ENCODE measurements at regions not wholly inside any gene's neighbourhood (a gene's known extent, or its start where the extent isn't known, plus 50 kb on each side); places are given as distances from the start of the nearest gene placed in this dataset.

GRCh38 chr1:63041660-63042059 lies 257.7 kb downstream of the ATG4C start:
- no peak overlapping the region for H3K4me3 Mint-ChIP-seq
- no peak overlapping the region for H3K27ac Mint-ChIP-seq
- CTCF ChIA-PET, result no interaction called here
- H3K4me1 Mint-ChIP-seq, result no peaks in the 10 kb centered on the region
- DNase-seq, result no peak
- H3K9me3 Mint-ChIP-seq, result peaks cover 4% of the 10 kb centered on the region
- no peaks in the 10 kb centered on the region for H3K27me3 Mint-ChIP-seq
- no peaks in the 10 kb centered on the region for H3K36me3 Mint-ChIP-seq

- Mint-ChIP-seq H3K36me3 (no peaks in the 10 kb centered on the region), H3K4me1 (no peaks in the 10 kb centered on the region), H3K4me3 (no peak overlapping the region), H3K27me3 (no peaks in the 10 kb centered on the region), H3K9me3 (peaks cover 4% of the 10 kb centered on the region), H3K27ac (no peak overlapping the region)
- CTCF ChIA-PET, result no interaction called here
- DNase-seq, result no peak
These were observed 258.3 kb downstream of the ATG4C start for GRCh38 chr1:63042278-63042677.

- Mint-ChIP-seq H3K27ac (no peak overlapping the region), H3K4me3 (no peak overlapping the region), H3K36me3 (no peaks in the 10 kb centered on the region), H3K9me3 (peaks cover 4% of the 10 kb centered on the region), H3K27me3 (peaks cover 4% of the 10 kb centered on the region), H3K4me1 (no peaks in the 10 kb centered on the region)
- DNase-seq, result no peak
- CTCF ChIA-PET, result no interaction called here
These were observed 262.6 kb downstream of the ATG4C start for GRCh38 chr1:63046539-63046938.

- no peak overlapping the region for H3K27ac Mint-ChIP-seq
- CTCF ChIA-PET, result no interaction called here
- no peak overlapping the region for H3K4me3 Mint-ChIP-seq
- peaks cover 4% of the 10 kb centered on the region for H3K9me3 Mint-ChIP-seq
- no peak for DNase-seq
- no peaks in the 10 kb centered on the region for H3K36me3 Mint-ChIP-seq
- H3K4me1 Mint-ChIP-seq, result no peaks in the 10 kb centered on the region
- H3K27me3 Mint-ChIP-seq, result peaks cover 4% of the 10 kb centered on the region
These were observed 265.2 kb downstream of the ATG4C start for GRCh38 chr1:63049135-63049534.

GRCh38 chr1:63051356-63051755 lies 267.4 kb downstream of the ATG4C start:
- Mint-ChIP-seq H3K36me3 (no peaks in the 10 kb centered on the region), H3K4me3 (no peak overlapping the region), H3K9me3 (no peaks in the 10 kb centered on the region), H3K27me3 (peaks cover 4% of the 10 kb centered on the region), H3K4me1 (no peaks in the 10 kb centered on the region), H3K27ac (no peak overlapping the region)
- CTCF ChIA-PET, result no interaction called here
- no peak for DNase-seq

- Mint-ChIP-seq H3K36me3 (no peaks in the 10 kb centered on the region), H3K9me3 (no peaks in the 10 kb centered on the region), H3K27me3 (peaks cover 4% of the 10 kb centered on the region), H3K4me1 (no peaks in the 10 kb centered on the region), H3K27ac (no peak overlapping the region), H3K4me3 (no peak overlapping the region)
- DNase-seq, result no peak
- CTCF ChIA-PET, result no interaction called here
These were observed 268.0 kb downstream of the ATG4C start for GRCh38 chr1:63051886-63052285.

GRCh38 chr1:63054184-63054583 lies 268.2 kb upstream of the FOXD3 start:
- H3K27ac Mint-ChIP-seq, result no peak overlapping the region
- no peaks in the 10 kb centered on the region for H3K36me3 Mint-ChIP-seq
- no peaks in the 10 kb centered on the region for H3K4me1 Mint-ChIP-seq
- CTCF ChIA-PET, result no interaction called here
- H3K4me3 Mint-ChIP-seq, result no peak overlapping the region
- H3K9me3 Mint-ChIP-seq, result no peaks in the 10 kb centered on the region
- H3K27me3 Mint-ChIP-seq, result peaks cover 4% of the 10 kb centered on the region
- no peak for DNase-seq

GRCh38 chr1:63063367-63063766 lies 259.0 kb upstream of the FOXD3 start:
- no peak overlapping the region for H3K27ac Mint-ChIP-seq
- no peak for DNase-seq
- no peaks in the 10 kb centered on the region for H3K27me3 Mint-ChIP-seq
- CTCF ChIA-PET, result no interaction called here
- H3K4me3 Mint-ChIP-seq, result no peak overlapping the region
- no peaks in the 10 kb centered on the region for H3K9me3 Mint-ChIP-seq
- no peaks in the 10 kb centered on the region for H3K36me3 Mint-ChIP-seq
- H3K4me1 Mint-ChIP-seq, result no peaks in the 10 kb centered on the region

- no peak for DNase-seq
- no peak overlapping the region for H3K4me3 Mint-ChIP-seq
- H3K27me3 Mint-ChIP-seq, result peaks cover 4% of the 10 kb centered on the region
- H3K4me1 Mint-ChIP-seq, result no peaks in the 10 kb centered on the region
- H3K36me3 Mint-ChIP-seq, result no peaks in the 10 kb centered on the region
- H3K9me3 Mint-ChIP-seq, result no peaks in the 10 kb centered on the region
- CTCF ChIA-PET, result no interaction called here
- no peak overlapping the region for H3K27ac Mint-ChIP-seq
These were observed 258.2 kb upstream of the FOXD3 start for GRCh38 chr1:63064135-63064534.

GRCh38 chr1:63068626-63069025 lies 253.7 kb upstream of the FOXD3 start:
- CTCF ChIA-PET, result no interaction called here
- Mint-ChIP-seq H3K36me3 (no peaks in the 10 kb centered on the region), H3K27me3 (peaks cover 15% of the 10 kb centered on the region), H3K4me3 (no peak overlapping the region), H3K9me3 (no peaks in the 10 kb centered on the region), H3K27ac (no peak overlapping the region), H3K4me1 (no peaks in the 10 kb centered on the region)
- no peak for DNase-seq

- Mint-ChIP-seq H3K4me3 (no peak overlapping the region), H3K9me3 (no peaks in the 10 kb centered on the region), H3K27me3 (peaks cover 21% of the 10 kb centered on the region), H3K4me1 (no peaks in the 10 kb centered on the region), H3K36me3 (no peaks in the 10 kb centered on the region), H3K27ac (no peak overlapping the region)
- DNase-seq, result no peak
- CTCF ChIA-PET, result no interaction called here
These were observed 253.2 kb upstream of the FOXD3 start for GRCh38 chr1:63069214-63069613.

GRCh38 chr1:63073309-63074306 lies 248.8 kb upstream of the FOXD3 start:
- Mint-ChIP-seq H3K36me3 (no peaks in the 10 kb centered on the region), H3K27me3 (peaks cover 32% of the 10 kb centered on the region), H3K4me3 (no peak overlapping the region), H3K9me3 (no peaks in the 10 kb centered on the region), H3K27ac (no peak overlapping the region), H3K4me1 (no peaks in the 10 kb centered on the region)
- CTCF ChIA-PET, result no interaction called here
- DNase-seq, result no peak

- no peak overlapping the region for H3K27ac Mint-ChIP-seq
- no peak for DNase-seq
- CTCF ChIA-PET, result no interaction called here
- H3K36me3 Mint-ChIP-seq, result no peaks in the 10 kb centered on the region
- H3K4me1 Mint-ChIP-seq, result no peaks in the 10 kb centered on the region
- H3K27me3 Mint-ChIP-seq, result peaks cover 28% of the 10 kb centered on the region
- no peak overlapping the region for H3K4me3 Mint-ChIP-seq
- H3K9me3 Mint-ChIP-seq, result no peaks in the 10 kb centered on the region
These were observed 248.0 kb upstream of the FOXD3 start for GRCh38 chr1:63074321-63074720.

- Mint-ChIP-seq H3K27me3 (no peaks in the 10 kb centered on the region), H3K4me3 (no peak overlapping the region), H3K27ac (no peak overlapping the region), H3K9me3 (no peaks in the 10 kb centered on the region), H3K4me1 (no peaks in the 10 kb centered on the region), H3K36me3 (no peaks in the 10 kb centered on the region)
- CTCF ChIA-PET, result no interaction called here
- no peak for DNase-seq
These were observed 239.6 kb upstream of the FOXD3 start for GRCh38 chr1:63082766-63083165.

GRCh38 chr1:63087966-63088365 lies 234.4 kb upstream of the FOXD3 start:
- Mint-ChIP-seq H3K27ac (no peak overlapping the region), H3K9me3 (no peaks in the 10 kb centered on the region), H3K27me3 (peaks cover 3% of the 10 kb centered on the region), H3K36me3 (no peaks in the 10 kb centered on the region), H3K4me1 (no peaks in the 10 kb centered on the region), H3K4me3 (no peak overlapping the region)
- DNase-seq, result no peak
- CTCF ChIA-PET, result no interaction called here

Measured in activated naive CD4-positive, alpha-beta T cell treated with anti-CD3 and anti-CD28 coated beads, Interleukin-2, amount 10 ng/mL, durations not matched to agents 7 days and 5 days (primary cell).